ENCODE measurements at regions not wholly inside any gene's neighbourhood (a gene's known extent, or its start where the extent isn't known, plus 50 kb on each side); places are given as distances from the start of the nearest gene placed in this dataset.
A peak's percentile ranks its signal among the peaks of the same experiment; 100 is the strongest.
"Not testable (repeated sequence)": the region's sequence is repeated elsewhere in the genome, so short reads cannot be mapped to it uniquely, and the experiment has no call there.

GRCh38 chr5:50343715-50344114, 97.4 kb downstream of the EMB start:
- in situ Hi-C loops (cut with HindIII; ENCODE audit: low sequenced_read_pairs) = no loop called here
- no peak for TF ChIP-seq CTCF (IDR thresholded peaks at IDR 0.05; ENCODE audit: low read depth, low read length)
- no peak for DNase-seq (ENCODE audit: low read depth, low spot score)
- no peak overlapping the region for H3K4me3 ChIP-seq (ENCODE audit: low read depth, low read length)

- no peak for DNase-seq (ENCODE audit: low read depth, low spot score)
- no peak overlapping the region for H3K4me3 ChIP-seq (ENCODE audit: low read depth, low read length)
- in situ Hi-C loops (cut with HindIII; ENCODE audit: low sequenced_read_pairs) = no loop called here
- no peak for TF ChIP-seq CTCF (IDR thresholded peaks at IDR 0.05; ENCODE audit: low read depth, low read length)
These were observed 100.3 kb downstream of the EMB start for GRCh38 chr5:50340757-50341156.

- DNase-seq (ENCODE audit: low read depth, low spot score); in situ Hi-C loops (cut with HindIII; ENCODE audit: low sequenced_read_pairs); H3K4me3 ChIP-seq (ENCODE audit: low read depth, low read length): not testable (repeated sequence)
These were observed 110.5 kb downstream of the EMB start for GRCh38 chr5:50330633-50331032.

- DNase-seq (ENCODE audit: low read depth, low spot score) = no peak
- no peak for TF ChIP-seq CTCF (IDR thresholded peaks at IDR 0.05; ENCODE audit: low read depth, low read length)
- in situ Hi-C loops (cut with HindIII; ENCODE audit: low sequenced_read_pairs) = no loop called here
- no peak overlapping the region for H3K4me3 ChIP-seq (ENCODE audit: low read depth, low read length)
These were observed 112.8 kb downstream of the EMB start for GRCh38 chr5:50328193-50328729.

GRCh38 chr5:50325237-50325832, 115.8 kb downstream of the EMB start:
- DNase-seq (ENCODE audit: low read depth, low spot score) = peak; percentile 26
- H3K4me3 ChIP-seq (ENCODE audit: low read depth, low read length) = no peak overlapping the region
- in situ Hi-C loops (cut with HindIII; ENCODE audit: low sequenced_read_pairs) = no loop called here
- peak; percentile 61 for TF ChIP-seq CTCF (IDR thresholded peaks at IDR 0.05; ENCODE audit: low read depth, low read length)

GRCh38 chr5:50320131-50320749, 120.8 kb downstream of the EMB start:
- no peak for DNase-seq (ENCODE audit: low read depth, low spot score)
- TF ChIP-seq CTCF (IDR thresholded peaks at IDR 0.05; ENCODE audit: low read depth, low read length) = no peak
- in situ Hi-C loops (cut with HindIII; ENCODE audit: low sequenced_read_pairs) = no loop called here
- no peak overlapping the region for H3K4me3 ChIP-seq (ENCODE audit: low read depth, low read length)

GRCh38 chr5:50318220-50318619, 122.9 kb downstream of the EMB start:
- no peak for TF ChIP-seq CTCF (IDR thresholded peaks at IDR 0.05; ENCODE audit: low read depth, low read length)
- H3K4me3 ChIP-seq (ENCODE audit: low read depth, low read length) = no peak overlapping the region
- in situ Hi-C loops (cut with HindIII; ENCODE audit: low sequenced_read_pairs) = no loop called here
- DNase-seq (ENCODE audit: low read depth, low spot score) = no peak

GRCh38 chr5:50306488-50306887, 134.6 kb downstream of the EMB start:
- H3K4me3 ChIP-seq (ENCODE audit: low read depth, low read length); DNase-seq (ENCODE audit: low read depth, low spot score); in situ Hi-C loops (cut with HindIII; ENCODE audit: low sequenced_read_pairs): not testable (repeated sequence)
